ENCODE measurements at regions not wholly inside any gene's neighbourhood (a gene's known extent, or its start where the extent isn't known, plus 50 kb on each side); places are given as distances from the start of the nearest gene placed in this dataset.

- Mint-ChIP-seq H3K9me3 (ENCODE audit: insufficient read depth) (peaks cover 2% of the 10 kb centered on the region), H3K4me1 (peaks cover 5% of the 10 kb centered on the region), H3K27me3 (peaks cover 3% of the 10 kb centered on the region), H3K27ac (no peak overlapping the region), H3K4me3 (no peak overlapping the region)
- Histone ChIP-seq H3K4me2 (replicated peaks; ENCODE audit: low read depth, low read length, poor library complexity, severe bottlenecking) (no peak overlapping the region), H3K27ac (ENCODE audit: low read length in 2 of 2) (no peak overlapping the region), H3K9me3 (ENCODE audit: control extremely low read depth in 1 of 3, control insufficient read depth in 2 of 3, insufficient read depth in 1 of 3, low read length in 2 of 3) (peaks cover 0 to 7% (median 3%) of the 10 kb centered on the region in 3 donors), H3K36me3 (replicated peaks in 1 of 2; ENCODE audit: control extremely low read depth in 1 of 2, control insufficient read depth in 1 of 2, extremely low read depth in 1 of 2, insufficient read depth in 2 of 2, low read length in 1 of 2) (no peaks in the 10 kb centered on the region), H3K27me3 (replicated peaks in 1 of 4; ENCODE audit: control extremely low read depth in 1 of 4, control insufficient read depth in 3 of 4, insufficient read depth in 4 of 4, low read length in 3 of 4) (peaks cover 0 to 4% (median 0%) of the 10 kb centered on the region in 4 experiments), H3K79me2 (ENCODE audit: control insufficient read depth, insufficient read depth, low read length) (no peaks in the 10 kb centered on the region), H4K20me1 (ENCODE audit: control insufficient read depth, insufficient read depth, low read length, poor library complexity, severe bottlenecking) (no peaks in the 10 kb centered on the region), H3K9ac (ENCODE audit: low read length) (no peak overlapping the region), H3K4me1 (ENCODE audit: control insufficient read depth in 2 of 2, insufficient read depth in 2 of 2, low read length in 2 of 2) (peaks cover 0 to 11% of the 10 kb centered on the region in 2 donors), H2AFZ (ENCODE audit: insufficient read depth, low read depth, low read length, poor library complexity, severe bottlenecking) (no peak overlapping the region), H3K4me3 (ENCODE audit: control extremely low read depth in 1 of 5, extremely low read depth in 1 of 5, insufficient read depth in 1 of 5, low read depth in 2 of 5, low read length in 4 of 5) (no peak overlapping the region)
- 93% methylated on average over 3 of the region's 4 CpGs for WGBS (ENCODE audit: insufficient coverage)
- intact Hi-C loops (cut with micrococcal nuclease): no loop called here
- no peak for DNase-seq
- ATAC-seq (ENCODE audit: low read depth): no peak
- CTCF ChIA-PET: no interaction called here
- POLR2A ChIA-PET: no interaction called here
- TF ChIP-seq EZH2 (IDR thresholded peaks at IDR 0.05; ENCODE audit: borderline replicate concordance, insufficient read depth, low read depth, low read length, poor library complexity, severe bottlenecking): no peak
- TF ChIP-seq CTCF (IDR thresholded peaks at IDR 0.05): no peak
Measured at GRCh38 chr20:40958598-40958997, 70.0 kb upstream of the TOP1 start.

- peaks cover 0 to 11% of the 10 kb centered on the region in 2 donors for H3K4me1 ChIP-seq (ENCODE audit: control insufficient read depth in 2 of 2, insufficient read depth in 2 of 2, low read length in 2 of 2)
- no peak overlapping the region for H2AFZ ChIP-seq (ENCODE audit: insufficient read depth, low read depth, low read length, poor library complexity, severe bottlenecking)
- no peak for TF ChIP-seq EZH2 (IDR thresholded peaks at IDR 0.05; ENCODE audit: borderline replicate concordance, insufficient read depth, low read depth, low read length, poor library complexity, severe bottlenecking)
- TF ChIP-seq CTCF (IDR thresholded peaks at IDR 0.05): no peak
- H4K20me1 ChIP-seq (ENCODE audit: control insufficient read depth, insufficient read depth, low read length, poor library complexity, severe bottlenecking): no peaks in the 10 kb centered on the region
- no peaks in the 10 kb centered on the region for H3K79me2 ChIP-seq (ENCODE audit: control insufficient read depth, insufficient read depth, low read length)
- H3K4me3 Mint-ChIP-seq: no peak overlapping the region
- H3K27ac Mint-ChIP-seq: no peak overlapping the region
- ChIA-PET POLR2A (interaction anchor here (0.6 kb wide), 1 partner anchor 128 kb away, joined by 3 read pairs; no protein-coding TSS in a partner anchor), CTCF (interaction anchor here (1.0 kb wide), 1 partner anchor 9 kb away, joined by 3 read pairs; no protein-coding TSS in a partner anchor)
- H3K27me3 ChIP-seq (replicated peaks in 1 of 4; ENCODE audit: control extremely low read depth in 1 of 4, control insufficient read depth in 3 of 4, insufficient read depth in 4 of 4, low read length in 3 of 4): peaks cover 0 to 4% (median 0%) of the 10 kb centered on the region in 4 experiments
- 80% methylated on average over 1 of the region's 6 CpGs for WGBS (ENCODE audit: insufficient coverage)
- ATAC-seq (ENCODE audit: low read depth) (no peak), DNase-seq (no peak)
- H3K9me3 Mint-ChIP-seq (ENCODE audit: insufficient read depth): no peaks in the 10 kb centered on the region
- no peak overlapping the region for H3K27ac ChIP-seq (ENCODE audit: low read length in 2 of 2)
- H3K9me3 ChIP-seq (ENCODE audit: control extremely low read depth in 1 of 3, control insufficient read depth in 2 of 3, insufficient read depth in 1 of 3, low read length in 2 of 3): peaks cover 0 to 3% (median 0%) of the 10 kb centered on the region in 3 donors
- no peak overlapping the region for H3K4me2 ChIP-seq (replicated peaks; ENCODE audit: low read depth, low read length, poor library complexity, severe bottlenecking)
- intact Hi-C loops (cut with micrococcal nuclease): no loop called here
- no peaks in the 10 kb centered on the region for H3K36me3 ChIP-seq (replicated peaks in 1 of 2; ENCODE audit: control extremely low read depth in 1 of 2, control insufficient read depth in 1 of 2, extremely low read depth in 1 of 2, insufficient read depth in 2 of 2, low read length in 1 of 2)
- no peak overlapping the region for H3K4me3 ChIP-seq (ENCODE audit: control extremely low read depth in 1 of 5, extremely low read depth in 1 of 5, insufficient read depth in 1 of 5, low read depth in 2 of 5, low read length in 4 of 5)
- no peak overlapping the region for H3K9ac ChIP-seq (ENCODE audit: low read length)
- H3K4me1 Mint-ChIP-seq: peaks cover 5% of the 10 kb centered on the region
- peaks cover 3% of the 10 kb centered on the region for H3K27me3 Mint-ChIP-seq
Measured at GRCh38 chr20:40959325-40960092, 69.1 kb upstream of the TOP1 start.

Measured in B cell (primary cell).